CD4-positive, alpha-beta T cell treated with Interleukin-21 for 1 hour (primary cell): ENCODE measurements at regions not wholly inside any gene's neighbourhood (a gene's known extent, or its start where the extent isn't known, plus 50 kb on each side); places are given as distances from the start of the nearest gene placed in this dataset.
"Not testable (repeated sequence)": the region's sequence is repeated elsewhere in the genome, so short reads cannot be mapped to it uniquely, and the experiment has no call there.

Source experiments
- DNase-seq: peaks from one replicate; pipeline ENCODE4 v3.0.0-alpha.2; 2020

GRCh38 chr6:15754035-15754705 is 91.3 kb upstream of the DTNBP1 start:
- DNase-seq, result no peak

GRCh38 chr6:15752820-15753219 is 90.0 kb upstream of the DTNBP1 start:
- no peak for DNase-seq

- DNase-seq, result no peak
Measured at GRCh38 chr6:15751721-15752350, 89.0 kb upstream of the DTNBP1 start.

DNA sequence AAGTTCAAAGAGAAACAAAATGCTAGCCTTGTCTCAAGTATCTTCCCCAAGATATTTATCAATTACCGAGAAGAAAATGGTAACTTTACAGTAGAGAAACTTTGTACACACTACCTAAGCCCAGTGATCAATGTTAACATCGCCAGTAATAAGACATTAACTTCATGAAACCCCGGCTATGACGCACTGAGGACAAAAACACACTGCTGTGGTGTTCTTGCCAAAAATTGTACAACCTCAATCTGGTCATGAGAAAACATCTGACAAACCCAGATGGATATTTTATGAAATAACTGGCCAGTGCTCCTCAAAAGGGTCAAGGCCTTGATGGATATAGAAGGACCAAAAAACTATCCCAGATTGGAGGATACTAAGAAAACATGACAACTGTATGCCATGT is 85.5 kb upstream of the DTNBP1 start:
- no peak for DNase-seq

GRCh38 chr6:15747354-15747883 is 84.6 kb upstream of the DTNBP1 start:
- no peak for DNase-seq

GRCh38 chr6:15745781-15746180 is 83.0 kb upstream of the DTNBP1 start:
- DNase-seq, result no peak

DNA sequence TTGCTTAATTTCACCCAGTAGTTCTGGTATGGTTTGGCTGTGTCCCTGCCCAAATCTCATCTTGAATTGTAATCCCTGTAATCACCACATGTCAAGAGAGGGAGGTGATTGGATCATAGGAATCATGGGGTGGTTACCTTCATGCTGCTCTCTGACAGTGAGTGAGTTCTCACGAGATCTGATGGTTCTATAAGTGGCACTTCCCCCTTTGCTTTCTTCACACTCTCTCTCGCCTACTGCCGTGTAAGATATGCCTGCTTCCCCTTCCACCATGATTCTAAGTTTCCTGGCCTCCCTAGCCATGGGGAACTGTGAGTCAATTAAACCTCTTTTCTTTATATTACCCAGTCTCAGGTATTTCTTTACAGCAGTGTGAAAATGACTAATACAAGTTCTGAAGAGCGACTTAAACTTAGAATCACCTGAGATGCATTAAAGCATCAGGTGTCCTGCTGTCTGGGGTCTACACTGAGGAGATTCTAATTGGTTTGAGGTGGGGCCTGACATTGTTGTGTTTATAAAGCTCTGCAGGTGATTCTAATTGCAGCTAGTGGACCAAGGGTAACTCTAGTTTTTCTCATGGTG is 82.1 kb upstream of the DTNBP1 start:
- DNase-seq, result no peak

DNA sequence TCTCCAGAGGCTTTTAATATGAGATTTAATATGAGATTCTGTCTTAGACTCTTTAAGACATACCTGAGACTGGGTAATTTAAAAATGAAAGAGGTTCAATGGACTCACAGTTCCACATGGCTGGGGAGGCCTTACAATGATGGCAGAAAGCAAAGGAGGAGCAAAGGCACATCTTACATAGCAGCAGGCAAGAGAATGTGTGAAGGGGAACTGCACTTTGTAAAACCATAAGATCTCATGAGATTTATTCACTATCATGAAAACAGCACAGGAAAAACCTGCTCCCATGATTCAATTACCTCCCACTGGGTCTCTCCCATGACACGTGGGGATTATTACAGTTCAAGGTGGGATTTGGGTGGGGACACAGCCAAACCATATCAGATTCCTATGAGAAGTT is 79.2 kb upstream of the DTNBP1 start:
- DNase-seq, result not testable (repeated sequence)

DNA sequence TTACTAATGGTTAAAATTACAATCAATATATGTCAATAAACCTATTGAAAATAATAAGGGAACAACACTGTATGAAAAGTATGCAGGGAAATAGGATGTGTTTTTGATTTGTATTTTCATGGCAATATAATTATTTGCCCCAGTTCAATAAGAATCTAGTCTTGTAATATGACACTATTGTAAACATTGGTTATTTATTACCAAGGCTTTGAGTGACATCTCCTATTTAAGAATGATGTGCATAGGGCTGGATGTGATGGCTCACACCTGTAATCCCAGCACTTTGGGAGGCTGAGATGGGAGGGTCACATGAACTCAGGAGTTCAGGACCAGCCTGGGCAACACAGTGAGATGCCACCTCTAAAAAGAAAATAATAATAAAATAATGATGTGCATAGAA is 78.6 kb upstream of the DTNBP1 start:
- DNase-seq, result no peak

- DNase-seq, result no peak
Measured at GRCh38 chr6:15739867-15740266, 77.0 kb upstream of the DTNBP1 start.

- DNase-seq, result no peak
Measured at GRCh38 chr6:15739353-15739752, 76.5 kb upstream of the DTNBP1 start.

GRCh38 chr6:15738195-15738594 is 75.4 kb upstream of the DTNBP1 start:
- not testable (repeated sequence) for DNase-seq

- DNase-seq, result no peak
Measured at GRCh38 chr6:15736297-15736696, 73.5 kb upstream of the DTNBP1 start.

DNA sequence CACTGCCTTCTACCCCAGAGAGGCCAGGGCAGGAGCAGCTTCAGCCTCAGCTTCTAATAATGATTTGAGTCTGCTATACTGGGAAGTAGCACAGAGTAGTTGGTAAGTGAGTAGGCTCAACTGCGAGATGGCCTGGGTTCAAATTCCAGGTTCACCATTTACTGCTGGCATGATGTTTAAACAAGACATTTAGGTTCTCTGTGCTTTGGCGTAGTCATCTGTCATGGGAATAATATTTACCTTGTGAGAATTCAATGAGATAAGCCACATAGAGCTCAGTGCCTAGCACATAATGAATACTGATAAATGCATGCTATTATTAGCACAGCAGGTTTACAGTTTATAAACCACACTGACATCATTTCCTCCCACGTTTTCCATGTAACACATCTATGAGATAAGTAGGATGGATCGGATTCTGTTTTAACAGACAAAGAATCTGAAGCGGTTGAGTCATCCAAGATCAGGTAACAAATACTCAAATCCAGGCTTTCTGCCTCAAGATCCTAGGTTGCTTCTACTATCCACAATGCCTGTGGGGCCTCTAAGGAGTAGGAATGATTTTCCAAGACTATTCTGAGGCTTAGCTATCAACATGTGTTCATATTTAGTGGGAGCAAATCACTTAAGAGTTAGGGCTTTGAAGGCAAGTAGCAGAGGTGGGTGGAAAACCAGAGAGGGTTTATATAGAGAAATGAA is 72.9 kb upstream of the DTNBP1 start:
- no peak for DNase-seq

- no peak for DNase-seq
Measured at GRCh38 chr6:15734118-15734897, 71.5 kb upstream of the DTNBP1 start.

- no peak for DNase-seq
Measured at GRCh38 chr6:15730922-15731321, 68.1 kb upstream of the DTNBP1 start.

GRCh38 chr6:15730442-15730841 is 67.6 kb upstream of the DTNBP1 start:
- DNase-seq, result no peak

GRCh38 chr6:15722731-15723130 is 59.9 kb upstream of the DTNBP1 start:
- no peak for DNase-seq

- DNase-seq, result no peak
Measured at GRCh38 chr6:15716889-15717288, 54.1 kb upstream of the DTNBP1 start.

GRCh38 chr6:15715851-15716250 is 53.0 kb upstream of the DTNBP1 start:
- DNase-seq, result no peak

- DNase-seq, result no peak
Measured at GRCh38 chr6:15715060-15715459, 52.2 kb upstream of the DTNBP1 start.

DNA sequence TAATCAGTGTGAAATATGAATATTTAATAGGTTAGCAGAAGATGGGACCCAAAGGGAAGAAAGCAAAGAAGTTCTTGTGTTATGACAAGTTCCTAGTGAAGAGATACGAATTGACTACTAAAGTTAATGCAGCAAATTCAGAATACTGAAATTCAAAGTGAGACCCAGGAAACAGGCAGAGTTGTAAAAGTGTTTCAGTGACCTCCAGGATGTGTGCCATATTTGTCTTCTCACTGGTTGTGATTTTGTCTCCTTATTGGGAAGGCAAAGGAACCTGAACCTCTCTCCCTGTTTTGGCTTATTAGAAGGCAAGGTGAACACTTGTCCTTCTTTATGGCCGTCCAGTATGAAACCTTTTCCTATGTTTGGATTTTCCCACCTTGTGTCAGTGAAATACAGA is 51.8 kb upstream of the DTNBP1 start:
- no peak for DNase-seq

DNA sequence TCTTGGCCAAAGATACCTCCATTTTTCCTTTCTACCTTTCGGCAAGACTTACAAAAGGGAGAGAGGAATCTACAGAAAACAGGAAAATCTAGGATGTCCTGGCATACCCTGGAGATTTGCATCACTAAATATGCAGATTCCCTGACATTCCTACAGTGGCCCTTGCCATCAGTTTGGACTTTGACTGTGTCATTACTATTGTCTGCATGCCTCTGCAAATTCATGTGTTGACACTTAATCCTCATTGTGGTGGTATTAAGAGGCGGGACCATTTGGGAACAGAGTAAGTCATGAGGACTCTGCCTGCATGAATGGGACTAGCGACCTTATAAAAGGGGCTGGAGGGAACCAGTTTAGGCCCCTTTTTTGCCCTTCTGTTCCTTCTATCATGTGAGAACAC is 50.5 kb upstream of the DTNBP1 start:
- no peak for DNase-seq
